ENCODE measurements at regions not wholly inside any gene's neighbourhood (a gene's known extent, or its start where the extent isn't known, plus 50 kb on each side); places are given as distances from the start of the nearest gene placed in this dataset.

- no peak for TF ChIP-seq CTCF (IDR thresholded peaks at IDR 0.05)
- TF ChIP-seq POLR2A (IDR thresholded peaks at IDR 0.05), result no peak
Measured at GRCh38 chr12:43114316-43114715, 437.7 kb downstream of the ADAMTS20 start.
